ENCODE measurements at regions not wholly inside any gene's neighbourhood (a gene's known extent, or its start where the extent isn't known, plus 50 kb on each side); places are given as distances from the start of the nearest gene placed in this dataset.
"Not testable (repeated sequence)": the region's sequence is repeated elsewhere in the genome, so short reads cannot be mapped to it uniquely, and the experiment has no call there.

DNA sequence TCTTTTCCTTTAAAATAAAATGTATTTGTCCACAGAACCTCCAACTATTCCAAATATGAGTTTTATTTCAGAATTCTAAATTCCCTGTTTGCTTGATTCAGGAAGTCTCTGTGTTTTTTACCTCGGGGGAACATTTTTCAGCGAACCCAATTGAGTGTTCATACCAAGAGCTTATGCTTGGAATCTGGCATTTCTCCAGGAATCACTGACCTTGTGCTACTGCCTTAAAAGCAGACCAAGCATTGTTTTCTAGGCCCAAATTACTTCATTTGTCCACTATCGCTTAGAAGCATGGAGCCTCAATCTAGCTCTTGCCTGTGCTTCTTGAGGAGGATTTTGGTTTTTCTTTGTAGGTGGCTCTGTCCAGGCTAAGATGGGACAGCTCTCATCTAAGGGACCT, 59.4 kb downstream of the EBLN1 start:
- H3K36me3 Mint-ChIP-seq (ENCODE audit: low read depth): no peaks in the 10 kb centered on the region
- no peaks in the 10 kb centered on the region for H3K9me3 Mint-ChIP-seq
- no peak overlapping the region for H3K4me3 Mint-ChIP-seq
- peaks cover 5% of the 10 kb centered on the region for H3K4me1 Mint-ChIP-seq (ENCODE audit: low read depth)
- H3K27ac Mint-ChIP-seq: no peak overlapping the region
- H3K27me3 Mint-ChIP-seq (ENCODE audit: low read depth): peaks cover 10% of the 10 kb centered on the region

DNA sequence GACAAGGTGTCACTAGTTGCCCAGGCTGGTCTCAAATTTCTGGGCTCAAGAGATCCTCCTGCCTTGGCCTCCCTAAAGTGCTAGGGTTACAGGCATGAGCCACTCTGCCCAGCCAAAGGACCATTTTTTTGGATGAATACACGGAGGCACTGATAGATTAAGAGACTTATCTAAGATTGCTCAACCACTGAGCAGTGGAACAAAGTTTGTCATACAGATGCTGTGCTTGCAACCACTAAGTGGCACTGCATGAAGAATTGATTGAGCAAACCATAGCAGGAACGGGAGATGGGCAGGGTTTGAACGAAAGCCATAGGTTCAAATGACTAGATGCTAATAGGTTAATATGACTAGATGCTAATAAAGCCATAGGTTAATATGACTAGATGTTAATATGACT, 61.1 kb downstream of the EBLN1 start:
- H3K9me3 Mint-ChIP-seq: peaks cover 2% of the 10 kb centered on the region
- H3K4me1 Mint-ChIP-seq (ENCODE audit: low read depth): peaks cover 5% of the 10 kb centered on the region
- H3K36me3 Mint-ChIP-seq (ENCODE audit: low read depth): no peaks in the 10 kb centered on the region
- no peak overlapping the region for H3K27ac Mint-ChIP-seq
- H3K27me3 Mint-ChIP-seq (ENCODE audit: low read depth): peaks cover 10% of the 10 kb centered on the region
- no peak overlapping the region for H3K4me3 Mint-ChIP-seq

DNA sequence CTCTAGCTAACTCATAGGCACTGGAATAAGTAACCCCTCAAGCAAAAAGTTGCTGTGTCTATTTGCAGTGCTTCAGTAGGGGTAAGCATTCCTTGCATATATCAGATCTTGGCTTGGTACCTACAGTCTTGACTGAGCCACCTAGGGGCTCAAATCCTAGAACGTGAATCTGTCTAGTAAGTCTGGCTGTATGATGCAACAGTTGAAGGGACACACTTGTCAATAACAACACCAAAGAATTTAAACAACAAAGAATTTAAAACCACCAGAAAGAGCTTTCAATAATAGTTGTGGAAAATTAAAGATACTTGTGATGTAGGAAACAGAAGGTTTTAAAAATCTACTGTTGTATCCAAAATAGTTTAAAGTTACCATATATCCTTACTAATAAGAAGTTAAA, 65.4 kb downstream of the EBLN1 start:
- Mint-ChIP-seq H3K4me3 (no peak overlapping the region), H3K4me1 (ENCODE audit: low read depth) (no peaks in the 10 kb centered on the region), H3K9me3 (peaks cover 13% of the 10 kb centered on the region), H3K27me3 (ENCODE audit: low read depth) (peaks cover 10% of the 10 kb centered on the region), H3K27ac (no peak overlapping the region), H3K36me3 (ENCODE audit: low read depth) (peaks cover 2% of the 10 kb centered on the region)

DNA sequence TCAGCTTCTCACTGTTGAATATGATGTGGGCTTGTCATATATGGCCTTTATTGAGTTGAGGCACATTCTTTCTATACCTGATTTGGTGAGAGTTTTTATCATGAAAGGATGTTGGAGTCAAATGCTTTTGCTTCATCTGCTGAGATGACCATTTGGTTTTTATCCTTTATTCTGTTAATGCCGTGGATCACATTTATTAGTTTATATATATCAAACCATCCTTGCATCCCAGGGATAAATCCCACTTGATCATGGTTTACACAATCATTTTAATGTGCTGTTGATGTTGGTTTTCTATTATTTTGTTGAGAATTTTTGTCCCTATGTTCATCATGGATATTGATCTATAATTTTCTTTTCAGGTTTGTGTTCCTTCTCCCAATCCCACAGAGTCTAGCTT, 67.0 kb downstream of the EBLN1 start:
- no peak overlapping the region for H3K4me3 Mint-ChIP-seq
- H3K4me1 Mint-ChIP-seq (ENCODE audit: low read depth): no peaks in the 10 kb centered on the region
- peaks cover 2% of the 10 kb centered on the region for H3K36me3 Mint-ChIP-seq (ENCODE audit: low read depth)
- H3K9me3 Mint-ChIP-seq: peaks cover 20% of the 10 kb centered on the region
- H3K27ac Mint-ChIP-seq: no peak overlapping the region
- H3K27me3 Mint-ChIP-seq (ENCODE audit: low read depth): peaks cover under 1% of the 10 kb centered on the region

DNA sequence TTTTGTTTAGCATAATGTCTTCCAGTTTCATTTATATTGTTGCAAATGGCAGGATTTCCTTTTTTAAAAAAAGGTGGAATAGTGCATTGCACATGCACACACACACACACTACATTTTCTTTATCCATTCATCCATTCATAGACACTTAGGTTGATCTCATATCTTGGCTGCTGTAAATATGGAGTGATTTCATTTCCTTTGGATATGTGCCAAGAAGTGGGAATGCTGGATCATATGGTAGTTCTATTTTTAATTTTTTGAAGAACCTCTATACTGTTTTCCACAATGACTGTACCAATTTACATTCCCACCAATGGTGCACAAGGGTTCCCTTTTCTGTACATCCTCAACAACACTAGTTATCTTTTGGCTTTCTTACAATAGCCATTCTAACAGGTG, 68.9 kb downstream of the EBLN1 start:
- Mint-ChIP-seq H3K27me3 (ENCODE audit: low read depth) (no peaks in the 10 kb centered on the region), H3K4me3 (no peak overlapping the region), H3K27ac (no peak overlapping the region), H3K36me3 (ENCODE audit: low read depth) (peaks cover 2% of the 10 kb centered on the region), H3K9me3 (peaks cover 22% of the 10 kb centered on the region), H3K4me1 (ENCODE audit: low read depth) (no peaks in the 10 kb centered on the region)

DNA sequence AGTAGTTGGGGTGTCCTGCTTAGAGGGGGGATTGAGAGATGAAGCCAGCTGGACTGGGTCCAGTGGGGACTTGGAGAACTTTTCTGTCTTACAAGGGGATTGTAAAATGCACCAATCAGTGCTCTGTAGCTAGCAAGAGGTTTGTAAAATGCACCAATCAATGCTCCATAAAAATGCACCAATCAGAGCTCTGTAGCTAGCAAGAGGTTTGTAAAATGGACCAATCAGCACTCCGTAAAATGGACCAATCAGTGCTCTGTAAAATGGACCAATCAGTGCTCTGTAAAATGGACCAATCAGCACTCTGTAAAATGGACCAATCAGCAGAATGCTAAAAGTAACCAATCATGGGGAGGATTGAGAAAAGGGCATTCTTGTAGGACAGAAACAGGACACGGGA, 71.9 kb downstream of the EBLN1 start:
- not testable (repeated sequence) for H3K36me3 Mint-ChIP-seq (ENCODE audit: low read depth); H3K27me3 Mint-ChIP-seq (ENCODE audit: low read depth); H3K4me3 Mint-ChIP-seq; H3K27ac Mint-ChIP-seq; H3K4me1 Mint-ChIP-seq (ENCODE audit: low read depth)
- H3K9me3 Mint-ChIP-seq: peaks cover 17% of the 10 kb centered on the region

DNA sequence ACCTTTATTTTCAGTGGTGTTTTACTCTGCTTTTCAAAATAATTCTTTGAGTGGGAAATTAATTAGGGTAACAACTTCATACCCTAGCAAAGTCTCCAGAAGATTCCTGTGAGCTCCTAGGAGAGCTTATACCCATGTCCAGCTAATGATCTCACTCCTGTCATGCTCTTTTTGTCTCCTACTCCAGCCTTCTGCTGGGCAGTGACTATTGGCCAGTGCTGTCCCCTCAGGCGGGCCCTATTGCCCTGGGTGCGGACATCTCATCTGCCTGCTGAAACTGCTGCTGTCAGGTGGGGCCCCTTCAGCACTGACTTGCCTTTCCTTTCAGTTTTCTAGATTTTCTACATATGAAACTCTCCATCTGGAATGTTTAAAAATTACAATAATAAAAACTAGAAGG, 80.3 kb downstream of the EBLN1 start:
- Mint-ChIP-seq H3K27me3 (ENCODE audit: low read depth) (no peaks in the 10 kb centered on the region), H3K9me3 (peaks cover 3% of the 10 kb centered on the region), H3K4me1 (ENCODE audit: low read depth) (peaks cover 6% of the 10 kb centered on the region), H3K27ac (no peak overlapping the region), H3K36me3 (ENCODE audit: low read depth) (no peaks in the 10 kb centered on the region), H3K4me3 (no peak overlapping the region)

DNA sequence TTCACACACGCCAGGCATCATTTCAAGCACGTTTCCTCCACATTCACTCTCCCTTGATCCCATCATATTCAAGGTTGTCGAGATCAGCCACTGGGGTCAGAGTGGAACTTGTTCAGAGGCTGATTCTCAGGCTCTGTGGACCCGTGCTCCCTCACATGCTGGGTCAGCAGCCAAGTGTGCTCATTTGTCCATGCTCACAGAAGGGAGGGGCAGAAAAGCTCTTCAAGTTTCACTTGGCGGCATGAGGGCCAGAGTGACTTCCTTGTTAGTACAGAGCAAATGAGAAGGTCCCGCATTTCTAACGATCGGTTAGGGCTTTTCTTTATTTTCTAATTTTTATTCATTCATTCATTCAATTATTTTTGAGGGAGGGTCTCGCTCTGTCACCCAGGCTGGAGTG, 82.2 kb downstream of the EBLN1 start:
- Mint-ChIP-seq H3K4me3 (no peak overlapping the region), H3K27me3 (ENCODE audit: low read depth) (no peaks in the 10 kb centered on the region), H3K27ac (no peak overlapping the region), H3K36me3 (ENCODE audit: low read depth) (no peaks in the 10 kb centered on the region), H3K4me1 (ENCODE audit: low read depth) (peaks cover 6% of the 10 kb centered on the region), H3K9me3 (no peaks in the 10 kb centered on the region)

DNA sequence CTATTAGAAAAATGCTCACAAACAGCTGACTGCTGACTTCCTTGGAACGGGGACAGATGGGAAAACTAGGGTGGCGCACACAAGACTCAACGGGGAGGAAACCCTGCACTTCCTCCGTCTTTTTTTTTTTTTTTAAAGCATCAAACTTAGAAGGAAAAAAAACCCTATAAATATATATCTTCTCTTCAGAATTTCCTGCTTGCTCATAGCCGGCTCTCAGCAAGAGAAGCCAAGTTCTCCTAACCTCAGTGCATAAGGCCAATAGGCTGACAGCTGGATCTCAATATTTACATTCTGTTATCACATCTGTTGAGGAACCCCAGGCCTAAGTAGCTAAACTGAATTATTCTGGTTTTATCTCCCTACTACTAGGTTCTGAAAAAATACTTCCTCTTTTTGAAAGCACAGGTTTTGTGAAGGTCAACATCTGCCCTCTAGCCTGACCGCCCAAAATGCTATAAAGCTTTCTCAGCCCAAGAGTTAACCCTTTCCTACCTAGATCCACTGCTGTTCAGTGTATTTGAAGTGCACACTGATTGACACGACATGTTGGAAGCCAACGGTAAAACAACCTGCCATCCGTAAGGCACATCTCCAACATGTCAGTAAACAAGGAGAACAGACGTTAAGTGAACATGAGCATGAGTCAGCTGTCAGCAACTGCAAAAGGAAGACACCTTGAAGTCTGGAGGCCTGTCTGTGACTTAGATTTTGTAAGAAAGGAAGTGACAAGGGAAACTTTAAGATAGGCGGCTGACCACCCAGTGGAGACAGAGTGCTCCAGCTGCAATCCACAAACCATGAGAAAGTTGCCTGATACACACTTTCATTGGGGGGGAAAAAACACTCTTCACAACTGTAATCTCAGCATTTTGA, 83.8 kb downstream of the EBLN1 start:
- Mint-ChIP-seq H3K9me3 (peaks cover 5% of the 10 kb centered on the region), H3K27me3 (ENCODE audit: low read depth) (no peaks in the 10 kb centered on the region), H3K27ac (no peak overlapping the region), H3K36me3 (ENCODE audit: low read depth) (no peaks in the 10 kb centered on the region), H3K4me3 (no peak overlapping the region), H3K4me1 (ENCODE audit: low read depth) (peaks cover 8% of the 10 kb centered on the region)

DNA sequence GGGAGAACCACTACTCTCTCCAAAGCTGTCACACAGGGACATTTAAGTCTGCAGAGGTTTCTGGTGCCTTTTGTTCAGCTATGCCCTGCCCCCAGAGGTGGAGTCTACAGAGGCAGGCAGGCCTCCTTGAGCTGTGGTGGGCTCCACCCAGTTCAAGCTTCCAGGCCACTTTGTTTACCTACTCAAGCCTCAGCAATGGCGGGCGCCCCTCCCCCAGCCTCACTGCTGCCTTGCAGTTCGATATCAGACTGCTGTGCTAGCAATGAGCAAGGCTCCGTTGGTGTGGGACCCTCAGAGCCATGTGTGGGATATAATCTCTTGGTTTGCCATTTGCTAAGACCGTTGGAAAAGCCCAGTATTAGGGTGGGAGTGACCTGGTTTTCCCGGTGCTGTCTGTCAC, 87.0 kb downstream of the EBLN1 start:
- H3K36me3 Mint-ChIP-seq (ENCODE audit: low read depth); H3K4me1 Mint-ChIP-seq (ENCODE audit: low read depth); H3K9me3 Mint-ChIP-seq; H3K27me3 Mint-ChIP-seq (ENCODE audit: low read depth); H3K4me3 Mint-ChIP-seq; H3K27ac Mint-ChIP-seq: not testable (repeated sequence)

DNA sequence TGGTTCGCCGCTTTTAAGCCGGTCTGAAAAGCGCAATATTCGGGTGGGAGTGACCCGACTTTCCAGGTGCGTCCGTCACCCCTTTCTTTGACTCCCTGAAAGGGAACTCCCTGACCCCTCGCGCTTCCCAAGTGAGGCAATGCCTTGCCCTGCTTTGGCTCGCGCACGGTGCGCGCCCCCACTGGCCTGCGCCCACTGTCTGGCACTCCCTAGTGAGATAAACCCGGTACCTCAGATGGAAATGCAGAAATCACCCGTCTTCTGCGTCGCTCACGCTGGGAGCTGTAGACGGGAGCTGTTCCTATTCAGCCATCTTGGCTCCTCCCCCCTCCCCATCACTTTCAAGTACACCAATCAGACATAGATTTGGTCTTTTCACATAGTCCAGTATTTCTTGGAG, 88.2 kb downstream of the EBLN1 start:
- H3K4me1 Mint-ChIP-seq (ENCODE audit: low read depth); H3K27ac Mint-ChIP-seq; H3K36me3 Mint-ChIP-seq (ENCODE audit: low read depth); H3K4me3 Mint-ChIP-seq; H3K9me3 Mint-ChIP-seq; H3K27me3 Mint-ChIP-seq (ENCODE audit: low read depth): not testable (repeated sequence)

DNA sequence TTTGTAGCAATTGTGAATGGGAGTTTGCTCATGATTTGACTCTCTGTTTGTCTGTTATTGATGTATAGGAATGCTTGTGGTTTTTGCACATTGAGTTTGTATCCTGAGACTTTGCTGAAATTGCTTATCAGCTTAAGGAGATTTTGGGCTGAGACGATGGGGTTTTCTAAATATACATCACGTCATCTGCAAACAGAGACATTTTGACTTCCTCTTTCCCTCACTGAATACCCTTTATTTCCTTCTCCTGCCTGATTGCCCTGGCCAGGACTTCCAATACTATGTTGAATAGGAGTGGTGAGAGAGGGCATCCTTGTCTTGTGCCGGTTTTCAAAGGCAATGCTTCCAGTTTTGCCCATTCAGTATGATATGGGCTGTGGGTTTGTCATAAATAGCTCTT, 96.6 kb downstream of the EBLN1 start:
- not testable (repeated sequence) for H3K27ac Mint-ChIP-seq; H3K9me3 Mint-ChIP-seq; H3K36me3 Mint-ChIP-seq (ENCODE audit: low read depth); H3K27me3 Mint-ChIP-seq (ENCODE audit: low read depth); H3K4me1 Mint-ChIP-seq (ENCODE audit: low read depth); H3K4me3 Mint-ChIP-seq

DNA sequence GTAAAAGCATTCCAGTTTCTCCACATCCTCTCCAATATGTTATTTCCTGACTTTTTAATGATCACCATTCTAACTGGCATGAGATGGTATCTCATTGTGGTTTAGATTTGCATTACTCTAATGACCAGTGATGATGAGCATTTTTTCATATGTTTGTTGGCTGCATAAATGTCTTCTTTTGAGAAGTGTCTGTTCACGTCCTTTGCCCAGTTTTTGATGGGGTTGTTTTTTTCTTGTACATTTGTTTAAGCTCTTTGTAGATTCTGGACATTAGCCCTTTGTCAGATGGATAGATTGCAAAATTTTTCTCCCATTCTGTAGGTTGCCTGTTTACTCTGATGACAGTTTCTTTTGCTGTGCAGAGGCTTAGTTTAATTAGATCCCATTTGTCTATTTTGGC, 97.7 kb downstream of the EBLN1 start:
- H3K27me3 Mint-ChIP-seq (ENCODE audit: low read depth); H3K36me3 Mint-ChIP-seq (ENCODE audit: low read depth); H3K27ac Mint-ChIP-seq; H3K4me3 Mint-ChIP-seq; H3K4me1 Mint-ChIP-seq (ENCODE audit: low read depth); H3K9me3 Mint-ChIP-seq: not testable (repeated sequence)

DNA sequence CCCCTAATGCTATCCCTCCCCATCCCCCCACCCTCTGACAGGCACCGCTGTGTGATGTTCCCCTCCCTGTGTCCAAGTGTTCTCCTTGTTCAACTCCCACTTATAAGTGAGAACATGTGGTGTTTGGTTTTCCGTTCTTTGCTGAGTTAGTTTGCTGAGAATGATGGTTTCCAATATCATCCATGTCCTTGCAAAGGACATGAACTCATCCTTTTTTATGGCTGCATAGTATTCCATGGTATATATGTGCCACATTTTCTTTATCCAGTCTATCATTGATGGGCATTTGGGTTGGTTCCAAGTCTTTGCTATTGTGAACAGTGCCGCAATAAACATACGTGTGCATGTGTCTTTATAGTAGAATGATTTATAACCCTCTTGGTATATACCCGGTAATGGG, 98.2 kb downstream of the EBLN1 start:
- H3K36me3 Mint-ChIP-seq (ENCODE audit: low read depth); H3K4me1 Mint-ChIP-seq (ENCODE audit: low read depth); H3K4me3 Mint-ChIP-seq; H3K27me3 Mint-ChIP-seq (ENCODE audit: low read depth); H3K27ac Mint-ChIP-seq; H3K9me3 Mint-ChIP-seq: not testable (repeated sequence)

DNA sequence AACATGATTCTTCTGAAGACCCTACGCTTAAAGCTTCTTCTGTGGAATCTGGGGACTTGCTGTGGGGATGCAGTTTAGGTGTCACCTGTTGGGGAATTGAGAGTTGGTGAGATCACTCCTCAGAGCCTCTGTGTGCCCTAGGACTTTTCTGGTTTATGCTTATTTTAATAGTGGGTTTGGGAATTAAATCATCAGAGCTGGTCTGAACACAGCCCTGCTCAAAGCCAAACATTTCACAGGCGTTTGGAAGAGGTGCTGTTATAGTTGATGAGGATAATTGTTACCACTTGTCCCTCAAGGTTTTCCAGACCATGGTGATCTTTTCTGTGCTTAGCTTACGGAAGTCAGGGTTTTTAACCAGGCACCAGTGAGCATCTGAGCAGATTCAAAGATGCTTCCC, 106.1 kb downstream of the EBLN1 start:
- Mint-ChIP-seq H3K4me1 (ENCODE audit: low read depth) (peaks cover 4% of the 10 kb centered on the region), H3K9me3 (peaks cover 3% of the 10 kb centered on the region), H3K36me3 (ENCODE audit: low read depth) (no peaks in the 10 kb centered on the region), H3K4me3 (no peak overlapping the region), H3K27ac (no peak overlapping the region), H3K27me3 (ENCODE audit: low read depth) (peaks cover 11% of the 10 kb centered on the region)

DNA sequence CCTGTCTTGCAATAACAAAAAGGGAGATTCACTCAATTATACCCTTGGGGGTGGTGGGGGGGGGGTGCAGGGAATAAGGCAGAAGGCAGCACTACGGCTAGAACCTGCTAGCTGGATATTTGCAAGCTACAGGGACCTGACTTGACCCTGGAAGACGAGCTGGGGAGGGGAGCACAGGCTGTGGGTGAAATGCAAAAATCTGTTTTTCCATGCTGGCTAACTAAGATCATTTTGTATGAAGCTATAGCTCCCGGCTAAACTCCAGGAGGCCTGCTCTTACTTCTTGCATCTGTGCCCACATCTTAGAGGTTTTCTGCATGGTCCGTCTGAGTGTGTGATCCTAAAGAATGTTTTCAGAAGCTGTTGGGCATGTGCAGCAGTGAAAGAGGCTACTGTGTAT, 106.6 kb downstream of the EBLN1 start:
- H3K4me1 Mint-ChIP-seq (ENCODE audit: low read depth): peaks cover 4% of the 10 kb centered on the region
- peaks cover 3% of the 10 kb centered on the region for H3K9me3 Mint-ChIP-seq
- H3K4me3 Mint-ChIP-seq: no peak overlapping the region
- H3K27me3 Mint-ChIP-seq (ENCODE audit: low read depth): peaks cover 8% of the 10 kb centered on the region
- no peak overlapping the region for H3K27ac Mint-ChIP-seq
- no peaks in the 10 kb centered on the region for H3K36me3 Mint-ChIP-seq (ENCODE audit: low read depth)

Measured in T-helper 1 cell treated with Interleukin-12 subunit alpha and Interleukin-12 subunit beta and Interleukin-4 antibody, amounts not matched to agents 30 μg/mL and 1 μg/mL, for 36 hours (primary cell).